Small intestine (tissue), 7 donors: ENCODE measurements at regions not wholly inside any gene's neighbourhood (a gene's known extent, or its start where the extent isn't known, plus 50 kb on each side); places are given as distances from the start of the nearest gene placed in this dataset.

ENCODE experiments used
- DNase-seq, 2 donors: peaks; one replicate each; pipeline versions ENCODE4 v3.0.0 to v3.0.0-alpha.2; 2013
- FAIRE-seq: peaks from 2 replicates; lab custom pipeline; 2012; peaks lifted over from hg19 to GRCh38; lab: Jason Lieb, UNC
- H3K27ac ChIP-seq, 3 donors: one replicate each; pipeline ENCODE4 v1.5.1; 2013; ENCODE audit warnings: low read length in 2 of 3, mild to moderate bottlenecking in 2 of 3, control low read depth in 1 of 3, inconsistent platforms in 1 of 3, low read depth in 1 of 3, moderate library complexity in 1 of 3
- H3K27me3 ChIP-seq, 3 donors: one replicate each; pipeline ENCODE4 v1.6.1; 2013; ENCODE audit warnings: low read length in 3 of 3, inconsistent platforms in 1 of 3; ENCODE audit not compliant: control insufficient read depth in 3 of 3, insufficient read depth in 3 of 3
- H3K36me3 ChIP-seq, 3 donors: one replicate each; pipeline ENCODE4 v1.6.1; 2013; ENCODE audit warnings: low read length in 3 of 3, inconsistent platforms in 1 of 3, low read depth in 1 of 3, mild to moderate bottlenecking in 1 of 3, moderate library complexity in 1 of 3; ENCODE audit not compliant: control insufficient read depth in 3 of 3, insufficient read depth in 2 of 3
- H3K4me1 ChIP-seq, 3 donors: one replicate each; pipeline ENCODE4 v1.6.1; 2013; ENCODE audit warnings: low read length in 2 of 3, inconsistent platforms in 1 of 3, low read depth in 1 of 3, mild to moderate bottlenecking in 1 of 3, moderate library complexity in 1 of 3; ENCODE audit not compliant: control insufficient read depth in 3 of 3, insufficient read depth in 2 of 3
- H3K4me3 ChIP-seq, 3 donors: one replicate each; pipeline ENCODE4 v1.5.1; 2013; ENCODE audit warnings: low read length in 3 of 3, control low read depth in 1 of 3, inconsistent platforms in 1 of 3, low read depth in 1 of 3, mild to moderate bottlenecking in 1 of 3, moderate library complexity in 1 of 3
- H3K9me3 ChIP-seq, 2 donors: one replicate each; pipeline ENCODE4 v1.6.1; 2013; ENCODE audit warnings: low read depth in 1 of 2, low read length in 1 of 2; ENCODE audit not compliant: control insufficient read depth in 2 of 2, insufficient read depth in 1 of 2
- WGBS, 3 donors: extraction: QIAGEN DNeasy Blood & Tissue Kit; methylation state at CpG; one replicate each; pipeline ENCODE4 v1.1.7; 2013; 5-methylcytosine and 5-hydroxymethylcytosine counted together
- donor health status: healthy with polysubstance abuse.
- donor health status: control.
- donor health status: control.
- donor health status: Bipolar disorder and iron deficiency.
- donor health status: healthy.

GRCh38 chr13:58254943-58255342, 623.4 kb downstream of the PCDH17 start:
- Histone ChIP-seq H3K4me3 (no peak overlapping the region), H3K4me1 (no peaks in the 10 kb centered on the region), H3K9me3 (no peaks in the 10 kb centered on the region), H3K36me3 (no peaks in the 10 kb centered on the region), H3K27me3 (no peaks in the 10 kb centered on the region), H3K27ac (no peak overlapping the region)
- WGBS, 3 donors, result 72 to 81% (median 79%) methylated on average over 1 of the region's 1 CpG
- DNase-seq (no peak), FAIRE-seq (no peak)

DNA sequence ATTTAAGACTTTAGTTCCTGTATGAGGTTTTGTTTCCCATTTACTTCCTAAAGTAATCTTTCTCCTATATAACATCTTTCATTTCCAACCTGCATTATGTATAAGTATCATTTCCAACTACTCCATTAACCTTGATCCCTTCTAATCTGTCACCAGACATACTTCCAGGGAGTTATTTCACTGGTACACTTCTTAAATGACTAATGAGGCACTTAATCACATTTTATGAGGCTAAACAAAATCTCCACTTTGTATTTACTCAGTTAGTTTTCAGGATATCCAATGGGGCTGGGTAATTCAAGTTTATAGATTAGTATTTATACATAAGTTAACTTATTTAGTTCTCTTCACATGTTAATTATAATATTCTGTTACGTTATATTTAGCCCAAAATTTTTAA, 634.7 kb downstream of the PCDH17 start:
- H3K27ac ChIP-seq, result no peak overlapping the region
- WGBS, 3 donors, result 48 to 57% (median 54%) methylated on average over 1 of the region's 1 CpG
- H3K27me3 ChIP-seq, result no peaks in the 10 kb centered on the region
- FAIRE-seq (no peak), DNase-seq (no peak)
- H3K9me3 ChIP-seq, result no peaks in the 10 kb centered on the region
- no peaks in the 10 kb centered on the region for H3K4me1 ChIP-seq
- no peaks in the 10 kb centered on the region for H3K36me3 ChIP-seq
- no peak overlapping the region for H3K4me3 ChIP-seq

- Histone ChIP-seq H3K36me3 (no peaks in the 10 kb centered on the region), H3K27ac (no peak overlapping the region), H3K4me1 (no peaks in the 10 kb centered on the region), H3K9me3 (peaks cover 0 to 2% of the 10 kb centered on the region in 2 donors), H3K27me3 (no peaks in the 10 kb centered on the region), H3K4me3 (no peak overlapping the region)
- WGBS, 3 donors, result 37 to 70% (median 50%) methylated on average over 4 of the region's 4 CpGs
- no peak for FAIRE-seq
- no peak for DNase-seq
Measured at GRCh38 chr13:58298556-58299135, 667.1 kb downstream of the PCDH17 start.

DNA sequence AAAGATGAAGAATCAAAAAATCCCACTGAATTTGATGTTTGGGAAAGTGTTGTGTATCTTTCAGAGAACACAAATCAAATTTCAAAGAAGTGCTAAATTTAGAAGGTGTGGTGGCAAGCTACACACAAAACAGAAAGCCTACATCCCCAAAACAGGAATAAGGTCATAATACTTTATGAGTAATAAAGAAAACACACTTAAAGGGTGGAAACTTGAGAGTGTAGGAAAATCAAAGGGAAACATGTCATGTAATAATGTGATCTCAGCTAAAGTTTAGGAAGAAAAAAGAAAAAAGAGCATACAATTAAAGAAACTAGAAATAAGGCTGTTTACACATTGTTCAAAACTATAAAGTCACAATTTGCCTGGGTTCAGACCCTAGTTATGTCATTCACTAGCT, 668.7 kb downstream of the PCDH17 start:
- DNase-seq, result no peak
- Histone ChIP-seq H3K27ac (no peak overlapping the region), H3K36me3 (no peaks in the 10 kb centered on the region), H3K27me3 (no peaks in the 10 kb centered on the region), H3K4me3 (no peak overlapping the region), H3K9me3 (peaks cover 0 to 2% of the 10 kb centered on the region in 2 donors), H3K4me1 (no peaks in the 10 kb centered on the region)
- FAIRE-seq, result no peak

- Histone ChIP-seq H3K4me1 (no peaks in the 10 kb centered on the region), H3K9me3 (peaks cover 0 to 2% of the 10 kb centered on the region in 2 donors), H3K27me3 (no peaks in the 10 kb centered on the region), H3K4me3 (no peak overlapping the region), H3K36me3 (no peaks in the 10 kb centered on the region), H3K27ac (no peak overlapping the region)
- FAIRE-seq (no peak), DNase-seq (no peak)
- 95 to 97% (median 97%) methylated on average over 1 of the region's 1 CpG for WGBS, 3 donors
Measured at GRCh38 chr13:58300974-58301681, 669.6 kb downstream of the PCDH17 start.

DNA sequence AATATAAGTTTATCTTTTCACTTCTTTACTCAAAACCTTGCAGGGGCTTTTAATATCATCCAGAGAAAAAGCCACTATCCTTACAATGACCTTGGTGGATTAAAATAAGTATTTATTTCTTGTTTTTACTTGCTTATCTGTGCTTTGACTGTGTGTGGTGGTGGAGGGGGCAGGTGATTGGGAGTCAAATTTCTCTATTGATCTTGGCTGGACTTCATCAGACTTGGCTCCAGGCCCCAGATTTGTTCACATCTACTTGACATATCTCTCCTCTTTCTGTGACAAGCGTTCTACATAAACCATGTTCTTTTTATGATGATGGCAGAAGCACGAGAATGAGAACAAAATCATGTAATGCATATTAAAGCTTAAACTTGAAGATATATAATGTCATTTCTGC, 670.8 kb downstream of the PCDH17 start:
- FAIRE-seq, result no peak
- no peak for DNase-seq
- Histone ChIP-seq H3K9me3 (peaks cover 0 to 2% of the 10 kb centered on the region in 2 donors), H3K4me1 (no peaks in the 10 kb centered on the region), H3K36me3 (no peaks in the 10 kb centered on the region), H3K27ac (no peak overlapping the region), H3K4me3 (no peak overlapping the region), H3K27me3 (no peaks in the 10 kb centered on the region)
- 58 to 79% (median 60%) methylated on average over 2 of the region's 2 CpGs for WGBS, 3 donors

DNA sequence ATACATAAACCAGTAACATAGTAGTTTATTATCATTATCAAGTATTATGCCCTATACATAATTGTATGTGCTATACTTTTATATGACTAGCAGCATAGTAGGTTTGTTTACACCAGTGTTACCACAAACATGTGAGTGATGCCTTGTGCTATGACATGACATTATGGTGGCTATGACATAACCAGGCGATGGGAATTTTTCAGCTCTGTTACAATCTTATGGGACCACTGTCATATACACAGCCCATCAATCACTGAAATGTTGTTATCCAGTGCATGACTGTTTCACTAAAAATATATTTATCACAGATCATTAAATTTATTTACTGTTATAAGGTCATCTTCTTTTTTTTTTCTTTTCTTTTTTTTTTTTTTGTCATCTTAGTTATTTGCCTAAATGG, 674.5 kb downstream of the PCDH17 start:
- FAIRE-seq, result no peak
- H3K36me3 ChIP-seq, result no peaks in the 10 kb centered on the region
- WGBS, 3 donors, result 87 to 96% (median 91%) methylated on average over 1 of the region's 1 CpG

GRCh38 chr13:58313219-58313618, 681.7 kb downstream of the PCDH17 start:
- Histone ChIP-seq H3K4me3 (no peak overlapping the region), H3K27ac (no peak overlapping the region), H3K27me3 (no peaks in the 10 kb centered on the region), H3K4me1 (no peaks in the 10 kb centered on the region), H3K9me3 (no peaks in the 10 kb centered on the region), H3K36me3 (no peaks in the 10 kb centered on the region)
- FAIRE-seq (no peak), DNase-seq (no peak)
- 74 to 78% (median 76%) methylated on average over 2 of the region's 2 CpGs for WGBS, 3 donors

More for the DNA sequence above, 674.5 kb downstream of the PCDH17 start:
- no peaks in the 10 kb centered on the region for H3K27me3 ChIP-seq
- no peak for DNase-seq
- H3K9me3 ChIP-seq, result peaks cover 0 to 2% of the 10 kb centered on the region in 2 donors
- no peak overlapping the region for H3K4me3 ChIP-seq
- H3K27ac ChIP-seq, result no peak overlapping the region
- H3K4me1 ChIP-seq, result no peaks in the 10 kb centered on the region
